ENCODE measurements at regions not wholly inside any gene's neighbourhood (a gene's known extent, or its start where the extent isn't known, plus 50 kb on each side); places are given as distances from the start of the nearest gene placed in this dataset.

- H3K27me3 ChIP-seq (ENCODE audit: control insufficient read depth, insufficient read depth, low read length): peaks cover 2% of the 10 kb centered on the region; the same call in 1 of the 2 replicates
- in situ Hi-C loops (cut with HindIII; ENCODE audit: low pct_unique_long_range_greater_than_20kb, low sequenced_read_pairs) (no loop called here), intact Hi-C loops (cut with micrococcal nuclease; ENCODE audit: unreplicated experiment) (no loop called here)
- no peaks in the 10 kb centered on the region for H3K4me1 ChIP-seq (ENCODE audit: control insufficient read depth, insufficient read depth, low read length)
- no peak overlapping the region for H3K27ac ChIP-seq (ENCODE audit: low read length)
- POLR2A ChIA-PET: no interaction called here
- H3K4me3 ChIP-seq (ENCODE audit: low read depth in 2 of 2, low read length in 2 of 2): no peak overlapping the region
- DNase-seq (ENCODE audit: low read depth, low spot score) (no peak), ATAC-seq (no peak)
- no peaks in the 10 kb centered on the region for H3K9me3 ChIP-seq (ENCODE audit: control insufficient read depth, insufficient read depth, low read depth, low read length)
- BruUV-seq (replicated peaks): no TSS peak
- no peaks in the 10 kb centered on the region for H3K36me3 ChIP-seq (ENCODE audit: control insufficient read depth, insufficient read depth, low read length)
- TF ChIP-seq CTCF (IDR thresholded peaks at IDR 0.05): no peak
- no peak for TF ChIP-seq TCF7L2 (IDR thresholded peaks at IDR 0.05; ENCODE audit: low read depth, low read length)
- no peak for TF ChIP-seq POLR2AphosphoS5 (IDR thresholded peaks at IDR 0.05; ENCODE audit: low read depth, low read length)
- TF ChIP-seq SIN3A (IDR thresholded peaks at IDR 0.05; ENCODE audit: borderline replicate concordance, insufficient read depth, low read depth, low read length): no peak
- TF ChIP-seq REST (IDR thresholded peaks at IDR 0.05; ENCODE audit: insufficient read depth in 1 of 2, low read depth in 2 of 2, low read length in 1 of 2): no peak
- CTCF ChIA-PET: no interaction called here
These were observed 111.0 kb downstream of the CD83 start for GRCh38 chr6:14228571-14228970.

- Histone ChIP-seq H3K27ac (ENCODE audit: low read length) (no peak overlapping the region), H3K9me3 (ENCODE audit: control insufficient read depth, insufficient read depth, low read depth, low read length) (no peaks in the 10 kb centered on the region), H3K4me1 (ENCODE audit: control insufficient read depth, insufficient read depth, low read length) (no peaks in the 10 kb centered on the region), H3K36me3 (ENCODE audit: control insufficient read depth, insufficient read depth, low read length) (no peaks in the 10 kb centered on the region), H3K27me3 (ENCODE audit: control insufficient read depth, insufficient read depth, low read length) (no peaks in the 10 kb centered on the region; the same call in 1 of the 2 replicates), H3K4me3 (ENCODE audit: low read depth in 2 of 2, low read length in 2 of 2) (no peak overlapping the region)
- intact Hi-C loops (cut with micrococcal nuclease; ENCODE audit: unreplicated experiment) (no loop called here), in situ Hi-C loops (cut with HindIII; ENCODE audit: low pct_unique_long_range_greater_than_20kb, low sequenced_read_pairs) (no loop called here)
- no TSS peak for BruUV-seq (replicated peaks)
- DNase-seq (ENCODE audit: low read depth, low spot score): no peak
- ATAC-seq: no peak
- CTCF ChIA-PET: no interaction called here
- POLR2A ChIA-PET: no interaction called here
- TF ChIP-seq TCF7L2 (IDR thresholded peaks at IDR 0.05; ENCODE audit: low read depth, low read length): no peak
- TF ChIP-seq SIN3A (IDR thresholded peaks at IDR 0.05; ENCODE audit: borderline replicate concordance, insufficient read depth, low read depth, low read length): no peak
- no peak for TF ChIP-seq CTCF (IDR thresholded peaks at IDR 0.05)
- no peak for TF ChIP-seq REST (IDR thresholded peaks at IDR 0.05; ENCODE audit: insufficient read depth in 1 of 2, low read depth in 2 of 2, low read length in 1 of 2)
- no peak for TF ChIP-seq POLR2AphosphoS5 (IDR thresholded peaks at IDR 0.05; ENCODE audit: low read depth, low read length)
These were observed 113.5 kb downstream of the CD83 start for GRCh38 chr6:14231071-14231483.
